ENCODE measurements at regions not wholly inside any gene's neighbourhood (a gene's known extent, or its start where the extent isn't known, plus 50 kb on each side); places are given as distances from the start of the nearest gene placed in this dataset.

DNA sequence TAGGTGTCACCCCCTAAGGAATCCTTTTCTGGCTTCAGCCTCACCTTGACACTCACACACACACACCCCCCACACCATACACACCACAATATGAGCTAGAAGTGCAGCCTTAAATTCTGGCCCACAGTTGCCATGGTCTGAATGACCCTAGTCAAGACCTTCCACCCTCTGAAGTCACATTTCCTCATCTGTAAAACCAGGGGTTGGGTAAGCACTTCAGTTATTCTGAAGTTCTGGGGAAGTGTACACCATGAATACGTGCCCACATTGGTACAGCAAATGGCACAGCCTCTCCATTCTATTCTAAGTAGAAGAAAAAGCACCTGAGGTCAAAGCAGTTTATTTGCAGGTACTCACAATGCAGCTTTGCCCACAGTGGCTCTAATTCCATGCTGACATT, 372.8 kb upstream of the KLF4 start:
- no peak for TF ChIP-seq POLR2A (IDR thresholded peaks at IDR 0.05)
- TF ChIP-seq, protein P1, sequence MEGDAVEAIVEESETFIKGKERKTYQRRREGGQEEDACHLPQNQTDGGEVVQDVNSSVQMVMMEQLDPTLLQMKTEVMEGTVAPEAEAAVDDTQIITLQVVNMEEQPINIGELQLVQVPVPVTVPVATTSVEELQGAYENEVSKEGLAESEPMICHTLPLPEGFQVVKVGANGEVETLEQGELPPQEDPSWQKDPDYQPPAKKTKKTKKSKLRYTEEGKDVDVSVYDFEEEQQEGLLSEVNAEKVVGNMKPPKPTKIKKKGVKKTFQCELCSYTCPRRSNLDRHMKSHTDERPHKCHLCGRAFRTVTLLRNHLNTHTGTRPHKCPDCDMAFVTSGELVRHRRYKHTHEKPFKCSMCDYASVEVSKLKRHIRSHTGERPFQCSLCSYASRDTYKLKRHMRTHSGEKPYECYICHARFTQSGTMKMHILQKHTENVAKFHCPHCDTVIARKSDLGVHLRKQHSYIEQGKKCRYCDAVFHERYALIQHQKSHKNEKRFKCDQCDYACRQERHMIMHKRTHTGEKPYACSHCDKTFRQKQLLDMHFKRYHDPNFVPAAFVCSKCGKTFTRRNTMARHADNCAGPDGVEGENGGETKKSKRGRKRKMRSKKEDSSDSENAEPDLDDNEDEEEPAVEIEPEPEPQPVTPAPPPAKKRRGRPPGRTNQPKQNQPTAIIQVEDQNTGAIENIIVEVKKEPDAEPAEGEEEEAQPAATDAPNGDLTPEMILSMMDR (IDR thresholded peaks at IDR 0.05), result no peak
- no peak for TF ChIP-seq EP300 (IDR thresholded peaks at IDR 0.05)
